ENCODE measurements at regions not wholly inside any gene's neighbourhood (a gene's known extent, or its start where the extent isn't known, plus 50 kb on each side); places are given as distances from the start of the nearest gene placed in this dataset.

DNA sequence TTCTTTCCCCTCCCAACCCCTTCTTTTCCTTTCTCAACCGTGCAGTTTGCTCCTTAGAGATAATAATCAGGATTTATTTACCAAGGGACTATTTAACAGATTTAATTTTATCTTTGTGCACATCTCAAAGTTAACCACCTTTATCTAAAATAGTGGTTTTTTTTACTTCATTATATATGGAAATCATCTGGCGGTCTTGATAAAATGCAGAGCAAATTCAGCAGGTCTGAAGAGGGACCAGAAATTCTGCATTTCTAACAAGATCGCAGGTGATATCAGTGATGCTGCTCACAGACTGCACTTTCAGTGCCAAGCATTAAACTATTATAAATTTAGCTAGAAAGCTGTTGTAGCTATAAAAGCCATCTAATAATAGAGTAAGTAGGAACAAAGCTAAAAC, 83.4 kb upstream of the NEGR1 start:
- H3K79me2 ChIP-seq (replicated peaks; ENCODE audit: insufficient read depth, low read length): no peaks in the 10 kb centered on the region
- H3F3A ChIP-seq (ENCODE audit: insufficient read depth, low read length, poor library complexity, severe bottlenecking): no peaks in the 10 kb centered on the region
- H3K9me2 ChIP-seq (ENCODE audit: insufficient read depth, low read length): no peaks in the 10 kb centered on the region
- no peak overlapping the region for H2AFZ ChIP-seq (ENCODE audit: low read depth, low read length)
- H3K27me3 ChIP-seq (ENCODE audit: insufficient read depth, low read depth, low read length): no peaks in the 10 kb centered on the region
- no peaks in the 10 kb centered on the region for H3K9me3 ChIP-seq (ENCODE audit: low read length)
- H3K4me2 ChIP-seq (ENCODE audit: low read length): no peak overlapping the region
- TF ChIP-seq, protein P1, sequence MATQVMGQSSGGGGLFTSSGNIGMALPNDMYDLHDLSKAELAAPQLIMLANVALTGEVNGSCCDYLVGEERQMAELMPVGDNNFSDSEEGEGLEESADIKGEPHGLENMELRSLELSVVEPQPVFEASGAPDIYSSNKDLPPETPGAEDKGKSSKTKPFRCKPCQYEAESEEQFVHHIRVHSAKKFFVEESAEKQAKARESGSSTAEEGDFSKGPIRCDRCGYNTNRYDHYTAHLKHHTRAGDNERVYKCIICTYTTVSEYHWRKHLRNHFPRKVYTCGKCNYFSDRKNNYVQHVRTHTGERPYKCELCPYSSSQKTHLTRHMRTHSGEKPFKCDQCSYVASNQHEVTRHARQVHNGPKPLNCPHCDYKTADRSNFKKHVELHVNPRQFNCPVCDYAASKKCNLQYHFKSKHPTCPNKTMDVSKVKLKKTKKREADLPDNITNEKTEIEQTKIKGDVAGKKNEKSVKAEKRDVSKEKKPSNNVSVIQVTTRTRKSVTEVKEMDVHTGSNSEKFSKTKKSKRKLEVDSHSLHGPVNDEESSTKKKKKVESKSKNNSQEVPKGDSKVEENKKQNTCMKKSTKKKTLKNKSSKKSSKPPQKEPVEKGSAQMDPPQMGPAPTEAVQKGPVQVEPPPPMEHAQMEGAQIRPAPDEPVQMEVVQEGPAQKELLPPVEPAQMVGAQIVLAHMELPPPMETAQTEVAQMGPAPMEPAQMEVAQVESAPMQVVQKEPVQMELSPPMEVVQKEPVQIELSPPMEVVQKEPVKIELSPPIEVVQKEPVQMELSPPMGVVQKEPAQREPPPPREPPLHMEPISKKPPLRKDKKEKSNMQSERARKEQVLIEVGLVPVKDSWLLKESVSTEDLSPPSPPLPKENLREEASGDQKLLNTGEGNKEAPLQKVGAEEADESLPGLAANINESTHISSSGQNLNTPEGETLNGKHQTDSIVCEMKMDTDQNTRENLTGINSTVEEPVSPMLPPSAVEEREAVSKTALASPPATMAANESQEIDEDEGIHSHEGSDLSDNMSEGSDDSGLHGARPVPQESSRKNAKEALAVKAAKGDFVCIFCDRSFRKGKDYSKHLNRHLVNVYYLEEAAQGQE (IDR thresholded peaks at IDR 0.05; ENCODE audit: borderline replicate concordance): no peak
- TF ChIP-seq EZH2 (IDR thresholded peaks at IDR 0.05; ENCODE audit: borderline replicate concordance, insufficient read depth, low read length, poor library complexity, severe bottlenecking) (no peak), EP300 (conservative IDR thresholded peaks at IDR 0.05; ENCODE audit: poor library complexity, severe bottlenecking) (no peak), POLR2AphosphoS5 (IDR thresholded peaks at IDR 0.05) (no peak), TAF1 (IDR thresholded peaks at IDR 0.05; ENCODE audit: low read depth) (no peak), SMC3 (conservative IDR thresholded peaks at IDR 0.05; ENCODE audit: poor library complexity) (no peak), MXI1 (conservative IDR thresholded peaks at IDR 0.05; ENCODE audit: poor library complexity, severe bottlenecking) (no peak), RAD21 (conservative IDR thresholded peaks at IDR 0.05) (no peak)
- TF ChIP-seq, protein P2, sequence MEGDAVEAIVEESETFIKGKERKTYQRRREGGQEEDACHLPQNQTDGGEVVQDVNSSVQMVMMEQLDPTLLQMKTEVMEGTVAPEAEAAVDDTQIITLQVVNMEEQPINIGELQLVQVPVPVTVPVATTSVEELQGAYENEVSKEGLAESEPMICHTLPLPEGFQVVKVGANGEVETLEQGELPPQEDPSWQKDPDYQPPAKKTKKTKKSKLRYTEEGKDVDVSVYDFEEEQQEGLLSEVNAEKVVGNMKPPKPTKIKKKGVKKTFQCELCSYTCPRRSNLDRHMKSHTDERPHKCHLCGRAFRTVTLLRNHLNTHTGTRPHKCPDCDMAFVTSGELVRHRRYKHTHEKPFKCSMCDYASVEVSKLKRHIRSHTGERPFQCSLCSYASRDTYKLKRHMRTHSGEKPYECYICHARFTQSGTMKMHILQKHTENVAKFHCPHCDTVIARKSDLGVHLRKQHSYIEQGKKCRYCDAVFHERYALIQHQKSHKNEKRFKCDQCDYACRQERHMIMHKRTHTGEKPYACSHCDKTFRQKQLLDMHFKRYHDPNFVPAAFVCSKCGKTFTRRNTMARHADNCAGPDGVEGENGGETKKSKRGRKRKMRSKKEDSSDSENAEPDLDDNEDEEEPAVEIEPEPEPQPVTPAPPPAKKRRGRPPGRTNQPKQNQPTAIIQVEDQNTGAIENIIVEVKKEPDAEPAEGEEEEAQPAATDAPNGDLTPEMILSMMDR (IDR thresholded peaks at IDR 0.05; ENCODE audit: poor library complexity, severe bottlenecking): no peak
- H3K9ac ChIP-seq (ENCODE audit: low read length): no peak overlapping the region
- no peak overlapping the region for H3K27ac ChIP-seq (ENCODE audit: low read length)
- H4K20me1 ChIP-seq (ENCODE audit: insufficient read depth): no peaks in the 10 kb centered on the region
- no peak overlapping the region for H3K4me3 ChIP-seq (ENCODE audit: low read length)
- no peaks in the 10 kb centered on the region for H3K36me3 ChIP-seq (ENCODE audit: insufficient read depth, low read length)

DNA sequence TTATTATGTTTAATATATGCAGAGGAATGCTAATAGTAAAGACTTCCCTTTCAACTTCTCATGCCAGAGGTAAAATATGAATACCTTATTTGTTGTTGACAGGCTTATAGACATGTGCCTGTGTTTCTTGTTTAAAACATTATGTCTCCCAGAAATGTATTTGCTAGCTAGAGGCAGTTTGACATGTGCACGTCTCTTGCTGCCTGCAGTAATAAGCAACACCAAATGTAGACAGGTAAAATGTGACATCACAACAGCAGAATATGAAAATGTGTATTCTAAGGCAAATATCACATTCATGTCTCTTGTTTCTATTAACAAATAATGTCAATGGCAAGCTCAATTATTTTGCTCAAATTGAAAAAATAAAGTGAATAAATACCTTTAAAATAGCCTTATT, 80.2 kb upstream of the NEGR1 start:
- no peaks in the 10 kb centered on the region for H3K36me3 ChIP-seq (ENCODE audit: insufficient read depth, low read length)
- no peak overlapping the region for H3K27ac ChIP-seq (ENCODE audit: low read length)
- no peaks in the 10 kb centered on the region for H3K9me2 ChIP-seq (ENCODE audit: insufficient read depth, low read length)
- no peak overlapping the region for H3K9ac ChIP-seq (ENCODE audit: low read length)
- no peaks in the 10 kb centered on the region for H4K20me1 ChIP-seq (ENCODE audit: insufficient read depth)
- H3K4me3 ChIP-seq (ENCODE audit: low read length): no peak overlapping the region
- H3K4me2 ChIP-seq (ENCODE audit: low read length): no peak overlapping the region
- H2AFZ ChIP-seq (ENCODE audit: low read depth, low read length): no peak overlapping the region
- H3F3A ChIP-seq (ENCODE audit: insufficient read depth, low read length, poor library complexity, severe bottlenecking): no peaks in the 10 kb centered on the region
- no peaks in the 10 kb centered on the region for H3K9me3 ChIP-seq (ENCODE audit: low read length)
- H3K79me2 ChIP-seq (replicated peaks; ENCODE audit: insufficient read depth, low read length): no peaks in the 10 kb centered on the region
- no peaks in the 10 kb centered on the region for H3K27me3 ChIP-seq (ENCODE audit: insufficient read depth, low read depth, low read length)
- TF ChIP-seq EZH2 (IDR thresholded peaks at IDR 0.05; ENCODE audit: borderline replicate concordance, insufficient read depth, low read length, poor library complexity, severe bottlenecking) (no peak), TAF1 (IDR thresholded peaks at IDR 0.05; ENCODE audit: low read depth) (no peak), POLR2AphosphoS5 (IDR thresholded peaks at IDR 0.05) (peak; percentile 73), EP300 (conservative IDR thresholded peaks at IDR 0.05; ENCODE audit: poor library complexity, severe bottlenecking) (peak; percentile 92)
- TF ChIP-seq, protein P2 (IDR thresholded peaks at IDR 0.05; ENCODE audit: poor library complexity, severe bottlenecking): no peak
- TF ChIP-seq, protein P1 (IDR thresholded peaks at IDR 0.05; ENCODE audit: borderline replicate concordance): no peak
